OCI-LY3 (cell line): ENCODE measurements at regions not wholly inside any gene's neighbourhood (a gene's known extent, or its start where the extent isn't known, plus 50 kb on each side); places are given as distances from the start of the nearest gene placed in this dataset.

Experiments used
- H2AFZ ChIP-seq: fragments of 200-600, 300-600 bp; shearing (Covaris generic); 2 replicates; pipeline ENCODE4 v1.6.0; 2014; ENCODE audit warnings: antibody characterized with exemption, low read depth, low read length
- H3K27ac ChIP-seq: fragments of 200-600, 300-600 bp; sonication (generic); 2 replicates; pipeline ENCODE4 v1.5.1; 2014; ENCODE audit warnings: mild to moderate bottlenecking, low read length, moderate library complexity, mixed read lengths
- H3K27me3 ChIP-seq: fragments of 200-600, 300-600 bp; sonication (generic); 2 replicates; pipeline ENCODE4 v1.6.1; 2014; ENCODE audit warnings: low read depth, low read length, mixed read lengths
- H3K36me3 ChIP-seq: fragments of 200-600, 300-600 bp; sonication (generic); replicated peaks from 2 replicates; pipeline ENCODE3; 2014; ENCODE audit warnings: low read depth, low read length, mixed read lengths
- H3K4me1 ChIP-seq: fragments of 300-600, 200-600 bp; sonication (generic); 2 replicates; pipeline ENCODE4 v1.6.1; 2014; ENCODE audit warnings: low read length, mixed read lengths
- H3K4me2 ChIP-seq: fragments of 200-600, 300-600 bp; sonication (generic); 2 replicates; pipeline ENCODE4 v1.6.1; 2014; ENCODE audit warnings: low read length, mixed read lengths
- H3K4me3 ChIP-seq: fragments of 300-600, 200-600 bp; sonication (generic); 2 replicates; pipeline ENCODE4 v1.5.1; 2014; ENCODE audit warnings: antibody characterized with exemption, mild to moderate bottlenecking, low read length, moderate library complexity
- H3K79me2 ChIP-seq: fragments of 300-600, 200-600 bp; shearing (Covaris generic); 2 replicates; pipeline ENCODE4 v1.6.1; 2014; ENCODE audit warnings: mild to moderate bottlenecking, low read length, mixed read lengths
- H3K9ac ChIP-seq: fragments of 300-600, 200-600 bp; shearing (Covaris generic); 2 replicates; pipeline ENCODE4 v1.6.0; 2014; ENCODE audit warnings: mild to moderate bottlenecking, low read length, moderate library complexity
- H3K9me3 ChIP-seq: fragments of 200-600, 300-600 bp; shearing (Covaris generic); 2 replicates; pipeline ENCODE4 v1.6.1; 2014; ENCODE audit warnings: low read length, mixed read lengths; ENCODE audit not compliant: insufficient read depth
- H4K20me1 ChIP-seq: fragments of 200-600, 300-600 bp; sonication (generic); 2 replicates; pipeline ENCODE4 v1.6.1; 2016; ENCODE audit warnings: low read length, mixed read lengths; ENCODE audit not compliant: insufficient read depth
- EZH2phosphoT487 ChIP-seq: fragments of 200-600 bp; shearing (Covaris generic); IDR thresholded peaks from 2 replicates; pipeline ENCODE4 v1.6.1; 2018; ENCODE audit warnings: antibody characterized with exemption, mixed run types, low read depth
- TF ChIP-seq, protein P1 (sequence below): fragments of 200-600, 300-600 bp; sonication (generic); IDR thresholded peaks from 2 replicates; pipeline ENCODE4 v1.5.1; 2014; ENCODE audit warnings: antibody characterized with exemption, low read length, low read depth

DNA sequence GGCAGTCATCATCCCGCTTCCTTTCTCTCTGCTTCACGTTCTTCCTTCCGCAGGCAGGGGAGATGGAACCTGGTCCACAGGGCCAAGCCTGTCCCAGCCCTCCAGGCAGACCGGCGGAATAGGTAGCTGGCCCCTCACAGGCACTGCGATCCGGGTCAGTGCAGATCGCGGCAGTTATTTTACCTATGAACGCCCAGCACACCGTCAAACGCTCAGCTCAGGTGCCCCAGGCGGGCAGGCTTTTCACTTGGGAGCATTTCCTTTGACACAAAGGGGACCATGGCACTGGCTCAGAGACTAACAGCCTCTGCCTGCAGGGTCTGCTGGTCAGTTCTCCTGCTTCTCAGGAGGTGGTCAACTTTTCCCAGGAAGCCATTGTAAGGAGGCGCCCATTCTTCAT, 97.0 kb upstream of the ZNF98 start:
- H3K27ac ChIP-seq, result no peak overlapping the region
- H3K9me3 ChIP-seq, result no peaks in the 10 kb centered on the region
- no peak overlapping the region for H3K9ac ChIP-seq
- no peaks in the 10 kb centered on the region for H3K4me1 ChIP-seq
- H4K20me1 ChIP-seq, result no peaks in the 10 kb centered on the region
- H3K36me3 ChIP-seq, result no peaks in the 10 kb centered on the region
- H3K27me3 ChIP-seq, result no peaks in the 10 kb centered on the region
- no peaks in the 10 kb centered on the region for H3K79me2 ChIP-seq
- no peak overlapping the region for H3K4me2 ChIP-seq
- no peak overlapping the region for H2AFZ ChIP-seq
- TF ChIP-seq, protein P1, sequence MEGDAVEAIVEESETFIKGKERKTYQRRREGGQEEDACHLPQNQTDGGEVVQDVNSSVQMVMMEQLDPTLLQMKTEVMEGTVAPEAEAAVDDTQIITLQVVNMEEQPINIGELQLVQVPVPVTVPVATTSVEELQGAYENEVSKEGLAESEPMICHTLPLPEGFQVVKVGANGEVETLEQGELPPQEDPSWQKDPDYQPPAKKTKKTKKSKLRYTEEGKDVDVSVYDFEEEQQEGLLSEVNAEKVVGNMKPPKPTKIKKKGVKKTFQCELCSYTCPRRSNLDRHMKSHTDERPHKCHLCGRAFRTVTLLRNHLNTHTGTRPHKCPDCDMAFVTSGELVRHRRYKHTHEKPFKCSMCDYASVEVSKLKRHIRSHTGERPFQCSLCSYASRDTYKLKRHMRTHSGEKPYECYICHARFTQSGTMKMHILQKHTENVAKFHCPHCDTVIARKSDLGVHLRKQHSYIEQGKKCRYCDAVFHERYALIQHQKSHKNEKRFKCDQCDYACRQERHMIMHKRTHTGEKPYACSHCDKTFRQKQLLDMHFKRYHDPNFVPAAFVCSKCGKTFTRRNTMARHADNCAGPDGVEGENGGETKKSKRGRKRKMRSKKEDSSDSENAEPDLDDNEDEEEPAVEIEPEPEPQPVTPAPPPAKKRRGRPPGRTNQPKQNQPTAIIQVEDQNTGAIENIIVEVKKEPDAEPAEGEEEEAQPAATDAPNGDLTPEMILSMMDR, result no peak
- no peak for TF ChIP-seq EZH2phosphoT487
- no peak overlapping the region for H3K4me3 ChIP-seq

DNA sequence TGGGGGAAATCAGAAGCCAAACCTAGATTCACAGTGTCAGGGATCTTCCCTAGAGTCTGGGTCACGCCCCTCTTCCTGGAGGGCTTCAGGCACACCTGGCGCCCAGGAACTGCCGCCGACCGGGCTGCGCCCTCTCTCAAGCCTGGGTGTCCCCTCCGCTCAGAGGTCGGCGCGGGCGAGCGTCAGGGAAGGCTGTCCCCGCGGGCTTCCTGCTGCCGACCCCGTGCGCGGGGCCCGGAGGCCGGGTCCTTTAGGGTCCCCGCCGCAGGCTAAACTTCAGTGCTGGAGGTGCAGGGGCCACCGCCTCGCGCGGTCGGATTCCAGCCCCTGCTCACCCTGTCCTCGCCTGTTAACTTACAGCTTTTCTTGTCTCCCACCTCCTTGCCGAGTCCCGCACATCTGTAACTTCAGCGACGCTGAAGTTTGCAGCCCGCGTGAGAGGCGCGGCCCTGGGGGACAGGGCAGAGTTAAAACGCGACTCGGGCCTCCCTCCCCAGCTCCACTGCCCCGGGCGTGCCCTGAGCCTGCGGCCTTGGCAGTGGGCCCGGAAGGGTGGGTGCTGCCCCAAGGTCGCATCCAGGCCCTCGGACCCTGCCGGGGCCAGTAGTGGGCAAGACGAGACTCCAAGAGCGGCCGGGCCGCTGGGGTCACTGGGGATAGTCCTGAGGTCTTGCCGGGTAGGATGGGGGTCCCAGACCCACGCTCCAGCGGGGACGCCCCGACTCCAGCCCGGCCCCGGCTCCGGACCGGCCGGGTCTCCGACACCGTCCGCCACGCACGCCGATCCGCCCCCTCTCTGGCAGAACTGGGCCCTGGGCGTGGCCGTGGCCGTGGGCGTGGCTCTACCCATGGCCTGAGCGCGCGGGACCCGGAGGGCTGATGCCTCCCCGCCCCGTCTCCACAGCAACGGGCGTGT, 95.6 kb upstream of the ZNF98 start:
- no peaks in the 10 kb centered on the region for H3K27me3 ChIP-seq
- H2AFZ ChIP-seq, result no peak overlapping the region
- H3K9ac ChIP-seq, result no peak overlapping the region
- H4K20me1 ChIP-seq, result no peaks in the 10 kb centered on the region
- H3K4me2 ChIP-seq, result no peak overlapping the region
- no peaks in the 10 kb centered on the region for H3K4me1 ChIP-seq
- H3K4me3 ChIP-seq, result no peak overlapping the region
- H3K9me3 ChIP-seq, result 0 out of 2 replicates have a peak, but pooled peaks cover 3% of the 10 kb centered on the region
- no peaks in the 10 kb centered on the region for H3K79me2 ChIP-seq
- no peaks in the 10 kb centered on the region for H3K36me3 ChIP-seq
- TF ChIP-seq, protein P1, result no peak
- no peak for TF ChIP-seq EZH2phosphoT487
- H3K27ac ChIP-seq, result no peak overlapping the region

DNA sequence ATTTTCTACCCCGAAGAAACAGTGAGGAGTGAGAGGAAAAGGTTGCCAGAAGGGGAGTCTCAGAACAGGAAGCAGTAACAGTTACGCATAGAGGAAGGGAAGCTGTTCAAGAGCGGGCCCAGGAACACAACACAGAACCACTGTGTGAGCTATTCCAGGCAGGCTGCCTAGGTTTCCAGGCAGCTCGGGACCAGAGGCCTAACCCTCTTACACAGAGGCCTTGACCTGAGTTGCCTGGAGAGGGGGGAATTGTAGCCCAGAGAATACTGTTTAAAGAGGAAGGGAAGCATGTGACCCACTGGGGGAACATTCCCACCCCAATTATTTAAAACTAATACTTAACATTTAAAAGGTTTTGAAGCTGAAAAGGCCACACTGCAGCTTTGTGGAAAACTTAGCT, 93.3 kb upstream of the ZNF98 start:
- Histone ChIP-seq H3K27ac (no peak overlapping the region), H3K36me3 (no peaks in the 10 kb centered on the region), H3K9ac (no peak overlapping the region), H3K4me2 (no peak overlapping the region), H3K4me3 (no peak overlapping the region), H4K20me1 (no peaks in the 10 kb centered on the region), H3K4me1 (no peaks in the 10 kb centered on the region), H3K9me3 (0 out of 2 replicates have a peak, but pooled peaks cover 4% of the 10 kb centered on the region), H3K79me2 (no peaks in the 10 kb centered on the region), H2AFZ (no peak overlapping the region), H3K27me3 (no peaks in the 10 kb centered on the region)
- TF ChIP-seq, protein P1, result no peak
- no peak for TF ChIP-seq EZH2phosphoT487

DNA sequence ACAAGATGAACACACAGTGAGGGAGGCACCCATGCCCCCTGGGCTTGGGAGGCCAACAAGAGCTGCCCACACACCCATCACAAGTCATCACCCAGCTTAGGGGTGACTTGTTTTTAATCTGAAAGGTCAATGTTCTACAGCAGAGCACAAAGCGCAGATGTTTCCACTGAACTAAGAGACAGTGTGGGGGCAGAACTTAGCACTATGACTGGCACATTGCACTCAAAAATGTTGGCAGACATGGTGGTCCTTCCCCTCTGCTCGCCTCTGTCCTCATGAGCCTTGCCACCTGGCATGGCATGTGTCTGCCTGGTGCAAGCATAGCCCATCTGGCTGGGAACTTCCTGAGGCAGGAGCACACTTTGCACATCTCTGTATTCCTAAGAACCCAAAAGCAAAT, 81.4 kb upstream of the ZNF98 start:
- Histone ChIP-seq H3K9me3 (peaks cover 15% of the 10 kb centered on the region), H3K27ac (no peak overlapping the region)
- TF ChIP-seq EZH2phosphoT487, result no peak
- TF ChIP-seq, protein P1, result no peak

More for the DNA sequence above, 81.4 kb upstream of the ZNF98 start:
- Histone ChIP-seq H3K79me2 (no peaks in the 10 kb centered on the region), H3K9ac (no peak overlapping the region), H3K4me1 (no peaks in the 10 kb centered on the region), H4K20me1 (no peaks in the 10 kb centered on the region), H2AFZ (no peak overlapping the region), H3K36me3 (no peaks in the 10 kb centered on the region), H3K27me3 (no peaks in the 10 kb centered on the region), H3K4me2 (no peak overlapping the region), H3K4me3 (no peak overlapping the region)
